GM23248 (cell line): ENCODE measurements at regions not wholly inside any gene's neighbourhood (a gene's known extent, or its start where the extent isn't known, plus 50 kb on each side); places are given as distances from the start of the nearest gene placed in this dataset.

Experiments used
- DNase-seq: peaks from one replicate; pipeline ENCODE4 v3.0.0-alpha.2; 2015
- H2AFZ ChIP-seq: fragments of 200-600 bp; sonication (generic); 2 replicates; pipeline ENCODE4 v1.6.1; 2016; ENCODE audit warnings: antibody characterized with exemption
- H3F3A ChIP-seq: fragments of 200-600 bp; sonication (generic); 2 replicates; pipeline ENCODE4 v1.6.1; 2016; ENCODE audit warnings: mild to moderate bottlenecking, antibody characterized with exemption, mixed run types; ENCODE audit not compliant: insufficient read depth
- H3K27ac ChIP-seq: fragments of 200-600 bp; sonication (generic); 2 replicates; pipeline ENCODE4 v1.5.1; 2016; ENCODE audit warnings: mild to moderate bottlenecking
- H3K27me3 ChIP-seq: fragments of 200-600 bp; sonication (generic); replicated peaks from 2 replicates; pipeline ENCODE4 v1.6.1; 2016; ENCODE audit warnings: mild to moderate bottlenecking; ENCODE audit not compliant: insufficient read depth
- H3K36me3 ChIP-seq: fragments of 200-600 bp; sonication (generic); 2 replicates; pipeline ENCODE4 v1.6.1; 2016; ENCODE audit warnings: low read depth, mild to moderate bottlenecking
- H3K4me1 ChIP-seq: fragments of 200-600 bp; sonication (generic); 2 replicates; pipeline ENCODE4 v1.6.1; 2016; ENCODE audit warnings: mild to moderate bottlenecking; ENCODE audit not compliant: insufficient read depth
- H3K4me2 ChIP-seq: fragments of 200-600 bp; sonication (generic); one replicate; pipeline ENCODE4 v1.6.1; 2016; ENCODE audit warnings: mild to moderate bottlenecking; ENCODE audit not compliant: unreplicated experiment
- H3K4me3 ChIP-seq: fragments of 200-600 bp; sonication (generic); 2 replicates; pipeline ENCODE4 v1.5.1; 2016; ENCODE audit warnings: mild to moderate bottlenecking
- H3K79me2 ChIP-seq: fragments of 200-600 bp; sonication (generic); 2 replicates; pipeline ENCODE4 v1.6.1; 2016; ENCODE audit warnings: mild to moderate bottlenecking; ENCODE audit not compliant: insufficient read depth
- H3K9ac ChIP-seq: fragments of 200-600 bp; sonication (generic); 2 replicates; pipeline ENCODE4 v1.6.1; 2016; ENCODE audit warnings: mild to moderate bottlenecking
- H3K9me2 ChIP-seq: fragments of 200-600 bp; sonication (generic); 2 replicates; pipeline ENCODE4 v1.6.1; 2016; ENCODE audit warnings: mixed run types, mild to moderate bottlenecking, moderate library complexity; ENCODE audit not compliant: insufficient read depth
- H3K9me3 ChIP-seq: fragments of 200-600 bp; sonication (generic); one replicate; pipeline ENCODE4 v1.6.1; 2017; ENCODE audit warnings: low read depth
- H4K20me1 ChIP-seq: fragments of 200-600 bp; sonication (generic); 2 replicates; pipeline ENCODE4 v1.6.0; 2016; ENCODE audit not compliant: insufficient read depth
- EZH2 ChIP-seq: fragments of 200-600 bp; sonication (generic); IDR thresholded peaks from 2 replicates; pipeline ENCODE4 v1.6.1; 2018; ENCODE audit warnings: antibody characterized with exemption, mild to moderate bottlenecking; ENCODE audit not compliant: insufficient read depth, poor library complexity, severe bottlenecking
- EZH2phosphoT487 ChIP-seq: fragments of 200-600 bp; sonication (generic); IDR thresholded peaks from 2 replicates; pipeline ENCODE4 v1.6.1; 2018; ENCODE audit warnings: antibody characterized with exemption, moderate library complexity, mild to moderate bottlenecking, low read depth; ENCODE audit not compliant: insufficient read depth
- WGBS, 2 experiments: methylation state at CpG; one replicate each; pipeline ENCODE4 v1.1.6; 2015 to 2017; ENCODE audit warnings: low lambda C conversion rate in 2 of 2, low coverage in 1 of 2; ENCODE audit errors: missing lambda C conversion rate in 2 of 2; 5-methylcytosine and 5-hydroxymethylcytosine counted together
- in situ Hi-C: fragments of 300-500 bp; cut with MboI; formaldehyde crosslinking; loops from 2 replicates; pipeline ENCODE4 v1.15.0; 2020

- DNase-seq, result no peak
- Histone ChIP-seq H3K4me1 (peaks cover 16% of the 10 kb centered on the region), H4K20me1 (no peaks in the 10 kb centered on the region), H3K9me3 (no peaks in the 10 kb centered on the region), H3K4me2 (peak overlapping the region; percentile 32), H3K4me3 (no peak overlapping the region), H3K9ac (no peak overlapping the region), H3K27me3 (no peaks in the 10 kb centered on the region), H3K27ac (0 out of 2 replicates have a peak overlapping the region, but pooled peaks have one; percentile 51), H3F3A (no peaks in the 10 kb centered on the region), H3K79me2 (no peaks in the 10 kb centered on the region), H3K9me2 (no peaks in the 10 kb centered on the region), H3K36me3 (no peaks in the 10 kb centered on the region), H2AFZ (no peak overlapping the region)
- TF ChIP-seq EZH2 (no peak), EZH2phosphoT487 (no peak)
- WGBS, 2 experiments, result 79 to 82% methylated on average over 1 of the region's 1 CpG
- in situ Hi-C loops, result no loop called here
Measured at GRCh38 chr9:16180091-16180490, 627.2 kb downstream of the CCDC171 start.

GRCh38 chr9:16180546-16180945 is 627.7 kb downstream of the CCDC171 start:
- WGBS, 2 experiments, result 23 to 29% methylated on average over 2 of the region's 2 CpGs
- H3K4me3 ChIP-seq, result no peak overlapping the region
- H2AFZ ChIP-seq, result no peak overlapping the region
- peak; percentile 56 for DNase-seq
- H3K79me2 ChIP-seq, result no peaks in the 10 kb centered on the region
- in situ Hi-C loops, result no loop called here
- no peaks in the 10 kb centered on the region for H4K20me1 ChIP-seq
- peaks cover 16% of the 10 kb centered on the region for H3K4me1 ChIP-seq
- peak overlapping the region; percentile 32 for H3K4me2 ChIP-seq
- H3K9me3 ChIP-seq, result no peaks in the 10 kb centered on the region
- no peak overlapping the region for H3K9ac ChIP-seq
- no peak for TF ChIP-seq EZH2phosphoT487
- no peak for TF ChIP-seq EZH2
- no peaks in the 10 kb centered on the region for H3K36me3 ChIP-seq
- no peaks in the 10 kb centered on the region for H3K9me2 ChIP-seq
- peak overlapping the region; percentile 51 for H3K27ac ChIP-seq
- no peaks in the 10 kb centered on the region for H3K27me3 ChIP-seq
- H3F3A ChIP-seq, result no peaks in the 10 kb centered on the region

GRCh38 chr9:16181539-16181938 is 628.7 kb downstream of the CCDC171 start:
- peaks cover 16% of the 10 kb centered on the region for H3K4me1 ChIP-seq
- no peaks in the 10 kb centered on the region for H3K9me2 ChIP-seq
- peak overlapping the region; percentile 51; the same call in 1 of the 2 replicates for H3K27ac ChIP-seq
- H4K20me1 ChIP-seq, result no peaks in the 10 kb centered on the region
- H2AFZ ChIP-seq, result no peak overlapping the region
- H3K9ac ChIP-seq, result no peak overlapping the region
- no peaks in the 10 kb centered on the region for H3F3A ChIP-seq
- DNase-seq, result no peak
- 92 to 97% methylated on average over 3 of the region's 3 CpGs for WGBS, 2 experiments
- TF ChIP-seq EZH2phosphoT487 (no peak), EZH2 (no peak)
- H3K36me3 ChIP-seq, result no peaks in the 10 kb centered on the region
- in situ Hi-C loops, result no loop called here
- no peak overlapping the region for H3K4me2 ChIP-seq
- H3K79me2 ChIP-seq, result no peaks in the 10 kb centered on the region
- no peaks in the 10 kb centered on the region for H3K27me3 ChIP-seq
- no peaks in the 10 kb centered on the region for H3K9me3 ChIP-seq
- H3K4me3 ChIP-seq, result no peak overlapping the region

- Histone ChIP-seq H3K4me1 (peaks cover 16% of the 10 kb centered on the region), H3F3A (no peaks in the 10 kb centered on the region), H4K20me1 (no peaks in the 10 kb centered on the region), H3K36me3 (no peaks in the 10 kb centered on the region), H2AFZ (no peak overlapping the region), H3K79me2 (no peaks in the 10 kb centered on the region), H3K4me2 (no peak overlapping the region), H3K9me3 (no peaks in the 10 kb centered on the region), H3K4me3 (no peak overlapping the region), H3K9ac (no peak overlapping the region), H3K9me2 (no peaks in the 10 kb centered on the region), H3K27ac (no peak overlapping the region), H3K27me3 (no peaks in the 10 kb centered on the region)
- DNase-seq, result no peak
- in situ Hi-C loops, result no loop called here
- WGBS, 2 experiments, result 94% methylated on average over 6 of the region's 6 CpGs
- no peak for TF ChIP-seq EZH2
- TF ChIP-seq EZH2phosphoT487, result no peak
Measured at GRCh38 chr9:16182784-16183183, 629.9 kb downstream of the CCDC171 start.

- TF ChIP-seq EZH2, result no peak
- no peak for TF ChIP-seq EZH2phosphoT487
- no peaks in the 10 kb centered on the region for H3F3A ChIP-seq
- in situ Hi-C loops, result no loop called here
- H3K79me2 ChIP-seq, result no peaks in the 10 kb centered on the region
- peak; percentile 10 for DNase-seq
- H3K9me2 ChIP-seq, result no peaks in the 10 kb centered on the region
- H3K9ac ChIP-seq, result no peak overlapping the region
- WGBS, 2 experiments, result 88% methylated on average over 4 of the region's 4 CpGs
- peaks cover 11% of the 10 kb centered on the region for H3K4me1 ChIP-seq
- no peaks in the 10 kb centered on the region for H3K36me3 ChIP-seq
- H4K20me1 ChIP-seq, result no peaks in the 10 kb centered on the region
- H2AFZ ChIP-seq, result no peak overlapping the region
- no peak overlapping the region for H3K4me2 ChIP-seq
- H3K4me3 ChIP-seq, result no peak overlapping the region
- H3K9me3 ChIP-seq, result no peaks in the 10 kb centered on the region
- no peaks in the 10 kb centered on the region for H3K27me3 ChIP-seq
- H3K27ac ChIP-seq, result no peak overlapping the region
Measured at GRCh38 chr9:16184964-16185646, 632.3 kb downstream of the CCDC171 start.
